ENCODE measurements at regions not wholly inside any gene's neighbourhood (a gene's known extent, or its start where the extent isn't known, plus 50 kb on each side); places are given as distances from the start of the nearest gene placed in this dataset.
"Not testable (repeated sequence)": the region's sequence is repeated elsewhere in the genome, so short reads cannot be mapped to it uniquely, and the experiment has no call there.

- H3K36me3 Mint-ChIP-seq, result no peaks in the 10 kb centered on the region
- POLR2A ChIA-PET, result no interaction called here
- H3K27me3 Mint-ChIP-seq, result peaks cover 2% of the 10 kb centered on the region
- H3K27ac Mint-ChIP-seq, result no peak overlapping the region
- no peak for DNase-seq
- no peak for ATAC-seq (ENCODE audit: low read depth)
- no peaks in the 10 kb centered on the region for H3K9me3 Mint-ChIP-seq
- no peak overlapping the region for H3K4me3 Mint-ChIP-seq
- no peaks in the 10 kb centered on the region for H3K4me1 Mint-ChIP-seq
Observed at GRCh38 chr2:145750612-145751011, 1230.7 kb upstream of the ZEB2 start.

- no peaks in the 10 kb centered on the region for H3K9me3 Mint-ChIP-seq
- H3K4me1 Mint-ChIP-seq, result no peaks in the 10 kb centered on the region
- POLR2A ChIA-PET, result no interaction called here
- DNase-seq (no peak), ATAC-seq (ENCODE audit: low read depth) (no peak)
- peaks cover 2% of the 10 kb centered on the region for H3K27me3 Mint-ChIP-seq
- no peak overlapping the region for H3K4me3 Mint-ChIP-seq
- H3K36me3 Mint-ChIP-seq, result no peaks in the 10 kb centered on the region
- no peak overlapping the region for H3K27ac Mint-ChIP-seq
Observed at GRCh38 chr2:145750144-145750543, 1230.2 kb upstream of the ZEB2 start.

- DNase-seq (no peak), ATAC-seq (ENCODE audit: low read depth) (no peak)
- POLR2A ChIA-PET, result no interaction called here
- Mint-ChIP-seq H3K9me3 (no peaks in the 10 kb centered on the region), H3K4me3 (no peak overlapping the region), H3K27ac (no peak overlapping the region), H3K27me3 (peaks cover 2% of the 10 kb centered on the region), H3K36me3 (no peaks in the 10 kb centered on the region), H3K4me1 (no peaks in the 10 kb centered on the region)
Observed at GRCh38 chr2:145749556-145749955, 1229.6 kb upstream of the ZEB2 start.

- no peak for DNase-seq
- H3K27me3 Mint-ChIP-seq, result peaks cover 2% of the 10 kb centered on the region
- H3K4me1 Mint-ChIP-seq, result no peaks in the 10 kb centered on the region
- no peak for ATAC-seq (ENCODE audit: low read depth)
- POLR2A ChIA-PET, result no interaction called here
- H3K27ac Mint-ChIP-seq, result no peak overlapping the region
- H3K9me3 Mint-ChIP-seq, result no peaks in the 10 kb centered on the region
- no peaks in the 10 kb centered on the region for H3K36me3 Mint-ChIP-seq
- H3K4me3 Mint-ChIP-seq, result no peak overlapping the region
Observed at GRCh38 chr2:145748927-145749326, 1229.0 kb upstream of the ZEB2 start.

GRCh38 chr2:145747715-145748114 is 1227.8 kb upstream of the ZEB2 start:
- Mint-ChIP-seq H3K36me3 (no peaks in the 10 kb centered on the region), H3K27me3 (peaks cover 2% of the 10 kb centered on the region), H3K27ac (no peak overlapping the region), H3K9me3 (no peaks in the 10 kb centered on the region), H3K4me1 (no peaks in the 10 kb centered on the region), H3K4me3 (no peak overlapping the region)
- POLR2A ChIA-PET, result no interaction called here
- DNase-seq, result no peak
- no peak for ATAC-seq (ENCODE audit: low read depth)

- H3K36me3 Mint-ChIP-seq; DNase-seq; POLR2A ChIA-PET; H3K4me3 Mint-ChIP-seq; H3K27ac Mint-ChIP-seq; H3K27me3 Mint-ChIP-seq; H3K4me1 Mint-ChIP-seq; ATAC-seq (ENCODE audit: low read depth); H3K9me3 Mint-ChIP-seq: not testable (repeated sequence)
Observed at GRCh38 chr2:145745387-145745721, 1225.4 kb upstream of the ZEB2 start.

- no peaks in the 10 kb centered on the region for H3K27me3 Mint-ChIP-seq
- H3K9me3 Mint-ChIP-seq, result peaks cover 1% of the 10 kb centered on the region
- no peak for DNase-seq
- H3K4me1 Mint-ChIP-seq, result no peaks in the 10 kb centered on the region
- H3K4me3 Mint-ChIP-seq, result no peak overlapping the region
- POLR2A ChIA-PET, result no interaction called here
- no peaks in the 10 kb centered on the region for H3K36me3 Mint-ChIP-seq
- ATAC-seq (ENCODE audit: low read depth), result no peak
- no peak overlapping the region for H3K27ac Mint-ChIP-seq
Observed at GRCh38 chr2:145744541-145745386, 1224.8 kb upstream of the ZEB2 start.

GRCh38 chr2:145743011-145743410 is 1223.1 kb upstream of the ZEB2 start:
- no peaks in the 10 kb centered on the region for H3K27me3 Mint-ChIP-seq
- DNase-seq, result no peak
- H3K9me3 Mint-ChIP-seq, result peaks cover 1% of the 10 kb centered on the region
- ATAC-seq (ENCODE audit: low read depth), result no peak
- POLR2A ChIA-PET, result no interaction called here
- H3K36me3 Mint-ChIP-seq, result no peaks in the 10 kb centered on the region
- no peak overlapping the region for H3K27ac Mint-ChIP-seq
- H3K4me3 Mint-ChIP-seq, result no peak overlapping the region
- no peaks in the 10 kb centered on the region for H3K4me1 Mint-ChIP-seq

GRCh38 chr2:145741636-145742035 is 1221.7 kb upstream of the ZEB2 start:
- no peak for ATAC-seq (ENCODE audit: low read depth)
- no peaks in the 10 kb centered on the region for H3K27me3 Mint-ChIP-seq
- POLR2A ChIA-PET, result no interaction called here
- peaks cover 1% of the 10 kb centered on the region for H3K9me3 Mint-ChIP-seq
- H3K27ac Mint-ChIP-seq, result no peak overlapping the region
- H3K36me3 Mint-ChIP-seq, result no peaks in the 10 kb centered on the region
- no peak for DNase-seq
- no peaks in the 10 kb centered on the region for H3K4me1 Mint-ChIP-seq
- H3K4me3 Mint-ChIP-seq, result no peak overlapping the region

GRCh38 chr2:145741181-145741580 is 1221.3 kb upstream of the ZEB2 start:
- POLR2A ChIA-PET, result no interaction called here
- ATAC-seq (ENCODE audit: low read depth) (no peak), DNase-seq (no peak)
- no peaks in the 10 kb centered on the region for H3K4me1 Mint-ChIP-seq
- H3K27ac Mint-ChIP-seq, result no peak overlapping the region
- H3K27me3 Mint-ChIP-seq, result no peaks in the 10 kb centered on the region
- H3K9me3 Mint-ChIP-seq, result peaks cover 1% of the 10 kb centered on the region
- H3K36me3 Mint-ChIP-seq, result no peaks in the 10 kb centered on the region
- no peak overlapping the region for H3K4me3 Mint-ChIP-seq

- POLR2A ChIA-PET, result no interaction called here
- DNase-seq (no peak), ATAC-seq (ENCODE audit: low read depth) (no peak)
- Mint-ChIP-seq H3K27me3 (no peaks in the 10 kb centered on the region), H3K36me3 (no peaks in the 10 kb centered on the region), H3K27ac (no peak overlapping the region), H3K4me1 (no peaks in the 10 kb centered on the region), H3K4me3 (no peak overlapping the region), H3K9me3 (peaks cover 1% of the 10 kb centered on the region)
Observed at GRCh38 chr2:145740302-145740701, 1220.4 kb upstream of the ZEB2 start.

- H3K36me3 Mint-ChIP-seq, result no peaks in the 10 kb centered on the region
- DNase-seq (no peak), ATAC-seq (ENCODE audit: low read depth) (no peak)
- H3K27me3 Mint-ChIP-seq, result no peaks in the 10 kb centered on the region
- H3K4me1 Mint-ChIP-seq, result no peaks in the 10 kb centered on the region
- peaks cover 1% of the 10 kb centered on the region for H3K9me3 Mint-ChIP-seq
- no peak overlapping the region for H3K27ac Mint-ChIP-seq
- POLR2A ChIA-PET, result no interaction called here
- H3K4me3 Mint-ChIP-seq, result no peak overlapping the region
Observed at GRCh38 chr2:145739681-145740080, 1219.8 kb upstream of the ZEB2 start.

- peaks cover 1% of the 10 kb centered on the region for H3K9me3 Mint-ChIP-seq
- POLR2A ChIA-PET, result no interaction called here
- H3K27me3 Mint-ChIP-seq, result peaks cover 5% of the 10 kb centered on the region
- H3K27ac Mint-ChIP-seq, result no peak overlapping the region
- H3K4me1 Mint-ChIP-seq, result no peaks in the 10 kb centered on the region
- no peaks in the 10 kb centered on the region for H3K36me3 Mint-ChIP-seq
- DNase-seq (no peak), ATAC-seq (ENCODE audit: low read depth) (no peak)
- H3K4me3 Mint-ChIP-seq, result no peak overlapping the region
Observed at GRCh38 chr2:145736871-145737270, 1217.0 kb upstream of the ZEB2 start.

GRCh38 chr2:145731467-145731866 is 1211.5 kb upstream of the ZEB2 start:
- Mint-ChIP-seq H3K27ac (no peak overlapping the region), H3K4me3 (no peak overlapping the region), H3K4me1 (no peaks in the 10 kb centered on the region), H3K27me3 (peaks cover 5% of the 10 kb centered on the region), H3K9me3 (no peaks in the 10 kb centered on the region), H3K36me3 (no peaks in the 10 kb centered on the region)
- DNase-seq (no peak), ATAC-seq (ENCODE audit: low read depth) (no peak)
- POLR2A ChIA-PET, result no interaction called here

Data from activated naive CD8-positive, alpha-beta T cell treated with anti-CD3 and anti-CD28 coated beads, Interleukin-2, amount 10 ng/mL, durations not matched to agents 7 days and 5 days (primary cell).